MM.1S (cell line): ENCODE measurements at regions not wholly inside any gene's neighbourhood (a gene's known extent, or its start where the extent isn't known, plus 50 kb on each side); places are given as distances from the start of the nearest gene placed in this dataset.

Source experiments
- DNase-seq: peaks from one replicate; pipeline ENCODE4 v3.0.0-alpha.2; 2015
- H2AFZ ChIP-seq: fragments of 300-600 bp; sonication (generic); 2 replicates; pipeline ENCODE4 v1.6.0; 2016; ENCODE audit warnings: antibody characterized with exemption, low read length
- H3F3A ChIP-seq: fragments of 300-600 bp; sonication (generic); 2 replicates; pipeline ENCODE4 v1.6.1; 2016; ENCODE audit warnings: mild to moderate bottlenecking, antibody characterized with exemption, low read length, moderate library complexity, mixed read lengths; ENCODE audit not compliant: insufficient read depth
- H3K27ac ChIP-seq: fragments of 300-600 bp; sonication (generic); 2 replicates; pipeline ENCODE4 v1.5.1; 2016; ENCODE audit warnings: mild to moderate bottlenecking, low read length
- H3K27me3 ChIP-seq: fragments of 300-600 bp; sonication (generic); replicated peaks from 2 replicates; pipeline ENCODE4 v1.6.0; 2016; ENCODE audit warnings: low read length; ENCODE audit not compliant: insufficient read depth
- H3K36me3 ChIP-seq: fragments of 300-600 bp; sonication (generic); replicated peaks from 2 replicates; pipeline ENCODE4 v1.6.1; 2016; ENCODE audit warnings: mild to moderate bottlenecking, low read length, mixed read lengths; ENCODE audit not compliant: insufficient read depth
- H3K4me1 ChIP-seq: fragments of 300-600 bp; sonication (generic); 2 replicates; pipeline ENCODE4 v1.6.1; 2016; ENCODE audit warnings: low read length, mixed read lengths
- H3K4me2 ChIP-seq: fragments of 300-600 bp; sonication (generic); 2 replicates; pipeline ENCODE4 v1.6.0; 2016; ENCODE audit warnings: low read depth, low read length
- H3K4me3 ChIP-seq: fragments of 300-600 bp; sonication (generic); 2 replicates; pipeline ENCODE4 v1.5.1; 2016; ENCODE audit warnings: low read length, mixed read lengths
- H3K79me2 ChIP-seq: fragments of 300-600 bp; sonication (generic); 2 replicates; pipeline ENCODE4 v1.6.1; 2016; ENCODE audit warnings: mixed run types, low read length, mixed read lengths
- H3K9ac ChIP-seq: fragments of 300-600 bp; sonication (generic); 2 replicates; pipeline ENCODE4 v1.6.1; 2016; ENCODE audit warnings: low read length, mixed read lengths
- H3K9me2 ChIP-seq: fragments of 300-600 bp; sonication (generic); replicated peaks from 2 replicates; pipeline ENCODE4 v1.6.1; 2016; ENCODE audit warnings: mild to moderate bottlenecking, low read length, mixed read lengths; ENCODE audit not compliant: insufficient read depth
- H3K9me3 ChIP-seq: fragments of 300-600 bp; sonication (generic); replicated peaks from 2 replicates; pipeline ENCODE4 v1.6.1; 2016; ENCODE audit warnings: mild to moderate bottlenecking, low read length, mixed read lengths; ENCODE audit not compliant: insufficient read depth
- H4K20me1 ChIP-seq: fragments of 300-600 bp; sonication (generic); 2 replicates; pipeline ENCODE4 v1.6.1; 2016; ENCODE audit warnings: mild to moderate bottlenecking, low read length, moderate library complexity, mixed read lengths; ENCODE audit not compliant: insufficient read depth
- CTCF ChIP-seq: fragments of 300-600 bp; sonication (generic); IDR thresholded peaks from 2 replicates; pipeline ENCODE4 v1.5.1; 2016; ENCODE audit warnings: antibody characterized with exemption, low read length, mixed read lengths
- EZH2 ChIP-seq: fragments of 300-600 bp; sonication (generic); optimal IDR thresholded peaks from 2 replicates; pipeline ENCODE3; 2017; ENCODE audit warnings: low read depth, mild to moderate bottlenecking, antibody characterized with exemption, low read length, mixed read lengths
- EZH2phosphoT487 ChIP-seq: fragments of 300-600 bp; sonication (generic); IDR thresholded peaks from 2 replicates; pipeline ENCODE4 v1.6.1; 2018; ENCODE audit warnings: antibody characterized with exemption, low read length

GRCh38 chr1:30487042-30487441 lies 236.3 kb downstream of the MATN1 start:
- no peak for DNase-seq

GRCh38 chr1:30485072-30485471 lies 238.3 kb downstream of the MATN1 start:
- H3K9me3 ChIP-seq = no peaks in the 10 kb centered on the region
- no peaks in the 10 kb centered on the region for H3K4me1 ChIP-seq
- H2AFZ ChIP-seq = no peak overlapping the region
- TF ChIP-seq CTCF = no peak
- TF ChIP-seq EZH2phosphoT487 = no peak
- TF ChIP-seq EZH2 = no peak
- H3K9ac ChIP-seq = no peak overlapping the region
- no peak overlapping the region for H3K27ac ChIP-seq
- H3K9me2 ChIP-seq = no peaks in the 10 kb centered on the region
- no peak overlapping the region for H3K4me2 ChIP-seq
- no peak overlapping the region for H3K4me3 ChIP-seq
- no peak for DNase-seq
- H3K36me3 ChIP-seq = no peaks in the 10 kb centered on the region
- no peaks in the 10 kb centered on the region for H3F3A ChIP-seq
- H3K27me3 ChIP-seq = peaks cover 51% of the 10 kb centered on the region
- H4K20me1 ChIP-seq = no peaks in the 10 kb centered on the region
- H3K79me2 ChIP-seq = no peaks in the 10 kb centered on the region

More at GRCh38 chr1:30487042-30487441, 236.3 kb downstream of the MATN1 start:
- H3K27ac ChIP-seq = no peak overlapping the region
- no peaks in the 10 kb centered on the region for H3K36me3 ChIP-seq
- no peak overlapping the region for H2AFZ ChIP-seq
- H3K4me2 ChIP-seq = no peak overlapping the region
- H3F3A ChIP-seq = no peaks in the 10 kb centered on the region
- H3K4me3 ChIP-seq = no peak overlapping the region
- no peaks in the 10 kb centered on the region for H3K9me3 ChIP-seq
- no peak overlapping the region for H3K9ac ChIP-seq
- H3K4me1 ChIP-seq = no peaks in the 10 kb centered on the region
- TF ChIP-seq EZH2phosphoT487 = no peak
- TF ChIP-seq CTCF = no peak
- no peak for TF ChIP-seq EZH2
- H4K20me1 ChIP-seq = no peaks in the 10 kb centered on the region
- H3K79me2 ChIP-seq = no peaks in the 10 kb centered on the region
- H3K27me3 ChIP-seq = peaks cover 63% of the 10 kb centered on the region
- no peaks in the 10 kb centered on the region for H3K9me2 ChIP-seq

GRCh38 chr1:30484668-30485067 lies 238.7 kb downstream of the MATN1 start:
- H3K9me3 ChIP-seq = no peaks in the 10 kb centered on the region
- no peak overlapping the region for H3K4me3 ChIP-seq
- H3K4me2 ChIP-seq = no peak overlapping the region
- no peaks in the 10 kb centered on the region for H4K20me1 ChIP-seq
- peaks cover 51% of the 10 kb centered on the region for H3K27me3 ChIP-seq
- TF ChIP-seq EZH2phosphoT487 (no peak), CTCF (no peak), EZH2 (no peak)
- H3F3A ChIP-seq = no peaks in the 10 kb centered on the region
- H2AFZ ChIP-seq = no peak overlapping the region
- no peak overlapping the region for H3K27ac ChIP-seq
- H3K9me2 ChIP-seq = no peaks in the 10 kb centered on the region
- H3K4me1 ChIP-seq = no peaks in the 10 kb centered on the region
- H3K79me2 ChIP-seq = no peaks in the 10 kb centered on the region
- no peak for DNase-seq
- H3K36me3 ChIP-seq = no peaks in the 10 kb centered on the region
- no peak overlapping the region for H3K9ac ChIP-seq
